Left ventricle myocardium inferior (tissue), 1 donor: ENCODE measurements at regions not wholly inside any gene's neighbourhood (a gene's known extent, or its start where the extent isn't known, plus 50 kb on each side); places are given as distances from the start of the nearest gene placed in this dataset.
A peak's percentile ranks its signal among the peaks of the same experiment; 100 is the strongest.

Source experiments
- DNase-seq: peaks from one replicate; pipeline ENCODE4 v3.0.0-alpha.2; 2020
- H3K27ac ChIP-seq: fragments of 200-600 bp; replicated peaks from 2 replicates; pipeline ENCODE4 v1.8.0; 2021
- H3K27me3 ChIP-seq: fragments of 200-600 bp; 2 replicates; pipeline ENCODE4 v1.8.0; 2021; ENCODE audit warnings: low read depth
- H3K36me3 ChIP-seq: fragments of 200-600 bp; 2 replicates; pipeline ENCODE4 v1.8.0; 2021
- H3K4me1 ChIP-seq: fragments of 200-600 bp; 2 replicates; pipeline ENCODE4 v1.8.0; 2021
- H3K4me3 ChIP-seq: fragments of 200-600 bp; 2 replicates; pipeline ENCODE4 v1.8.0; 2021; ENCODE audit warnings: mild to moderate bottlenecking, moderate library complexity
- H3K9me3 ChIP-seq: fragments of 200-600 bp; replicated peaks from 2 replicates; pipeline ENCODE4 v1.8.0; 2021
- CTCF ChIP-seq: fragments of 200-600 bp; IDR thresholded peaks from 2 replicates; pipeline ENCODE4 v1.8.0; 2021; ENCODE audit warnings: antibody characterized with exemption, mild to moderate bottlenecking, borderline replicate concordance
- intact Hi-C: fragments of 100-400 bp; cut with micrococcal nuclease; formaldehyde crosslinking; loops from one replicate; pipeline ENCODE4 v1.11.0; 2022
- donor health status: DM: no; HTN: yes; CAD: no; lungs with severe emphysema.

- intact Hi-C loops: no loop called here
- H3K4me1 ChIP-seq: peaks cover 49% of the 10 kb centered on the region
- H3K9me3 ChIP-seq: no peaks in the 10 kb centered on the region
- TF ChIP-seq CTCF: no peak
- H3K27ac ChIP-seq: peak overlapping the region; percentile 3
- no peak for DNase-seq
- H3K4me3 ChIP-seq: no peak overlapping the region
- no peaks in the 10 kb centered on the region for H3K27me3 ChIP-seq
- H3K36me3 ChIP-seq: no peaks in the 10 kb centered on the region
Measured at GRCh38 chr6:143595251-143596036, 82.3 kb upstream of the PHACTR2 start.

GRCh38 chr6:143594647-143595046 lies 83.1 kb upstream of the PHACTR2 start:
- Histone ChIP-seq H3K4me1 (peaks cover 49% of the 10 kb centered on the region), H3K4me3 (no peak overlapping the region), H3K27me3 (no peaks in the 10 kb centered on the region), H3K27ac (peak overlapping the region; percentile 3), H3K9me3 (no peaks in the 10 kb centered on the region), H3K36me3 (no peaks in the 10 kb centered on the region)
- no peak for TF ChIP-seq CTCF
- no peak for DNase-seq
- intact Hi-C loops: no loop called here

- no peak for TF ChIP-seq CTCF
- Histone ChIP-seq H3K4me3 (no peak overlapping the region), H3K27ac (no peak overlapping the region), H3K9me3 (no peaks in the 10 kb centered on the region), H3K27me3 (no peaks in the 10 kb centered on the region), H3K36me3 (no peaks in the 10 kb centered on the region), H3K4me1 (peaks cover 31% of the 10 kb centered on the region)
- no peak for DNase-seq
- intact Hi-C loops: no loop called here
Measured at GRCh38 chr6:143592335-143592734, 80.8 kb upstream of the FUCA2 start.

GRCh38 chr6:143591441-143591840 lies 79.9 kb upstream of the FUCA2 start:
- no peaks in the 10 kb centered on the region for H3K36me3 ChIP-seq
- intact Hi-C loops: no loop called here
- H3K27ac ChIP-seq: no peak overlapping the region
- H3K9me3 ChIP-seq: no peaks in the 10 kb centered on the region
- H3K4me1 ChIP-seq: peaks cover 22% of the 10 kb centered on the region
- TF ChIP-seq CTCF: no peak
- H3K27me3 ChIP-seq: no peaks in the 10 kb centered on the region
- H3K4me3 ChIP-seq: no peak overlapping the region
- no peak for DNase-seq

- no peak for TF ChIP-seq CTCF
- Histone ChIP-seq H3K4me3 (no peak overlapping the region), H3K9me3 (no peaks in the 10 kb centered on the region), H3K4me1 (no peaks in the 10 kb centered on the region), H3K36me3 (no peaks in the 10 kb centered on the region), H3K27ac (no peak overlapping the region), H3K27me3 (no peaks in the 10 kb centered on the region)
- DNase-seq: no peak
- intact Hi-C loops: no loop called here
Measured at GRCh38 chr6:143589162-143589561, 77.6 kb upstream of the FUCA2 start.
